ENCODE measurements at regions not wholly inside any gene's neighbourhood (a gene's known extent, or its start where the extent isn't known, plus 50 kb on each side); places are given as distances from the start of the nearest gene placed in this dataset.

- ChIA-PET CTCF (no interaction called here), POLR2A (no interaction called here)
- H3K27me3 Mint-ChIP-seq (ENCODE audit: low read depth), result no peaks in the 10 kb centered on the region
- H3K27ac Mint-ChIP-seq, result no peak overlapping the region
- no peaks in the 10 kb centered on the region for H3K9me3 Mint-ChIP-seq
- H3K4me1 Mint-ChIP-seq, result peaks cover 14% of the 10 kb centered on the region
- ATAC-seq (no peak), DNase-seq (ENCODE audit: low spot score) (no peak)
- H3K36me3 Mint-ChIP-seq, result no peaks in the 10 kb centered on the region
- H3K4me3 Mint-ChIP-seq, result no peak overlapping the region
- TF ChIP-seq TCF7 (CRISPR knock-in tag; IDR thresholded peaks at IDR 0.05; ENCODE audit: low read depth) (no peak), EMX1 (CRISPR knock-in tag; IDR thresholded peaks at IDR 0.05) (no peak), KAT7 (CRISPR knock-in tag; IDR thresholded peaks at IDR 0.05; ENCODE audit: borderline replicate concordance) (no peak), E2F5 (CRISPR knock-in tag; IDR thresholded peaks at IDR 0.05) (no peak), ZNF232 (CRISPR knock-in tag; IDR thresholded peaks at IDR 0.05) (no peak), ZSCAN18 (CRISPR knock-in tag; IDR thresholded peaks at IDR 0.05) (no peak), E2F4 (CRISPR knock-in tag; IDR thresholded peaks at IDR 0.05; ENCODE audit: borderline replicate concordance, low read depth) (no peak), JAZF1 (CRISPR knock-in tag; IDR thresholded peaks at IDR 0.05) (no peak), CDX4 (CRISPR knock-in tag; IDR thresholded peaks at IDR 0.05; ENCODE audit: borderline replicate concordance) (no peak), ZNF138 (CRISPR knock-in tag; conservative IDR thresholded peaks at IDR 0.05) (no peak)
These were observed 184.4 kb downstream of the VEGFC start for GRCh38 chr4:176608346-176608745.

GRCh38 chr4:176610594-176610993 lies 182.1 kb downstream of the VEGFC start:
- H3K4me1 Mint-ChIP-seq, result peaks cover 14% of the 10 kb centered on the region
- no peak overlapping the region for H3K27ac Mint-ChIP-seq
- DNase-seq (ENCODE audit: low spot score), result no peak
- H3K27me3 Mint-ChIP-seq (ENCODE audit: low read depth), result no peaks in the 10 kb centered on the region
- ChIA-PET POLR2A (interaction anchor here (0.6 kb wide), 1 partner anchor 47 kb away, joined by 4 read pairs; no protein-coding TSS in a partner anchor), CTCF (no interaction called here)
- no peak overlapping the region for H3K4me3 Mint-ChIP-seq
- no peak for ATAC-seq
- no peaks in the 10 kb centered on the region for H3K9me3 Mint-ChIP-seq
- no peaks in the 10 kb centered on the region for H3K36me3 Mint-ChIP-seq
- TF ChIP-seq MXD4 (CRISPR knock-in tag; IDR thresholded peaks at IDR 0.05; ENCODE audit: borderline replicate concordance), result no peak
- no peak for TF ChIP-seq CREM (CRISPR knock-in tag; IDR thresholded peaks at IDR 0.05)
- no peak for TF ChIP-seq RELA (CRISPR knock-in tag; IDR thresholded peaks at IDR 0.05; ENCODE audit: borderline replicate concordance)
- TF ChIP-seq E2F5 (CRISPR knock-in tag; IDR thresholded peaks at IDR 0.05), result no peak
- TF ChIP-seq ESRRA (CRISPR knock-in tag; IDR thresholded peaks at IDR 0.05; ENCODE audit: borderline replicate concordance), result no peak
- TF ChIP-seq PREB (CRISPR knock-in tag; IDR thresholded peaks at IDR 0.05; ENCODE audit: borderline replicate concordance), result no peak
- TF ChIP-seq IRF2 (CRISPR knock-in tag; IDR thresholded peaks at IDR 0.05; ENCODE audit: borderline replicate concordance, low read depth), result no peak
- no peak for TF ChIP-seq ZNF532 (CRISPR knock-in tag; IDR thresholded peaks at IDR 0.05; ENCODE audit: borderline replicate concordance)
- TF ChIP-seq ERG (CRISPR knock-in tag; IDR thresholded peaks at IDR 0.05), result no peak
- no peak for TF ChIP-seq ZNF219 (CRISPR knock-in tag; IDR thresholded peaks at IDR 0.05; ENCODE audit: borderline replicate concordance)
- TF ChIP-seq NR3C1 (CRISPR knock-in tag; conservative IDR thresholded peaks at IDR 0.05; ENCODE audit: low read depth), result no peak
- TF ChIP-seq USF2 (CRISPR knock-in tag; IDR thresholded peaks at IDR 0.05), result no peak
- no peak for TF ChIP-seq ELF4 (CRISPR knock-in tag; IDR thresholded peaks at IDR 0.05; ENCODE audit: low read depth)
- no peak for TF ChIP-seq NFATC4 (CRISPR knock-in tag; IDR thresholded peaks at IDR 0.05)
